Type B pancreatic cell (in vitro differentiated cells): ENCODE measurements at regions not wholly inside any gene's neighbourhood (a gene's known extent, or its start where the extent isn't known, plus 50 kb on each side); places are given as distances from the start of the nearest gene placed in this dataset.

Source experiments
- DNase-seq: peaks from one replicate; pipeline ENCODE4 v3.0.0; 2021; ENCODE audit warnings: mixed read lengths; ENCODE audit not compliant: unreplicated experiment; ENCODE audit errors: extremely low spot score
- H3K27ac Mint-ChIP-seq: 2 replicates; pipeline ENCODE4 v1.8.0; 2021; ENCODE audit warnings: mild to moderate bottlenecking, mixed read lengths
- H3K27me3 Mint-ChIP-seq: 2 replicates; pipeline ENCODE4 v1.8.0; 2021; ENCODE audit warnings: mixed read lengths
- H3K36me3 Mint-ChIP-seq: 2 replicates; pipeline ENCODE4 v1.8.0; 2021; ENCODE audit warnings: mixed read lengths
- H3K4me1 Mint-ChIP-seq: one replicate; pipeline ENCODE4 v1.8.0; 2021; ENCODE audit warnings: mixed read lengths; ENCODE audit not compliant: unreplicated experiment
- H3K4me3 Mint-ChIP-seq: 2 replicates; pipeline ENCODE4 v1.8.0; 2021; ENCODE audit warnings: mild to moderate bottlenecking, mixed read lengths
- H3K9me3 Mint-ChIP-seq: 2 replicates; pipeline ENCODE4 v1.8.0; 2021; ENCODE audit warnings: mixed read lengths
- TF ChIP-seq, protein P1 (sequence below): fragments of 200-600 bp; sonication (generic); conservative IDR thresholded peaks from 2 replicates; pipeline ENCODE4 v1.5.0; 2021; ENCODE audit warnings: antibody characterized with exemption, mild to moderate bottlenecking

DNA sequence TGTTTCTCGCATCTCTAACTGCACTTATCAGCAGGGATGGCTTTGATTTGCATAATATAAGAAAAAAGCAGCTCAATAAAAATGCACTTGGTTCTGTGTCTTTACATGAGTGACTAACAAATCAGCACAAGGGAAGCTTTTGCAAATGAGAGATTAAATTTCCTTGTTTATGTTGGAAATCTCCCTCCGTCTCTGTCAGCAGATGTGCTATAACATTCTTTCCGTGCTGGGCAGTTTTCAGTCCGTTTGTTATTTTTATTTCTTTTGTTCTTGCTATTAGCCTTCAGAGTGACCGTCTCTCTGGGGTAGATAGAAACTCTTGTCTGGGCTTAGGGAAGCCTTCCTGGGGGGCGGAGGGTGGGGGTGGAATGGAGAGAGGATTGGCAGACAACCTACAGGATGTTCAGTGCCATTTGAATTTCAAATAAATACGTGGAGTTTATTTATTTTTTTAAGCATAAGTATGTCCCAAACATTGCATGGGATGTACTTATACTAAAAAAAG is 96.0 kb downstream of the GATA3 start:
- DNase-seq = no peak
- Mint-ChIP-seq H3K36me3 (no peaks in the 10 kb centered on the region), H3K27ac (no peak overlapping the region), H3K9me3 (no peaks in the 10 kb centered on the region), H3K27me3 (peaks cover 3% of the 10 kb centered on the region), H3K4me1 (no peaks in the 10 kb centered on the region), H3K4me3 (no peak overlapping the region)
- TF ChIP-seq, protein P1, sequence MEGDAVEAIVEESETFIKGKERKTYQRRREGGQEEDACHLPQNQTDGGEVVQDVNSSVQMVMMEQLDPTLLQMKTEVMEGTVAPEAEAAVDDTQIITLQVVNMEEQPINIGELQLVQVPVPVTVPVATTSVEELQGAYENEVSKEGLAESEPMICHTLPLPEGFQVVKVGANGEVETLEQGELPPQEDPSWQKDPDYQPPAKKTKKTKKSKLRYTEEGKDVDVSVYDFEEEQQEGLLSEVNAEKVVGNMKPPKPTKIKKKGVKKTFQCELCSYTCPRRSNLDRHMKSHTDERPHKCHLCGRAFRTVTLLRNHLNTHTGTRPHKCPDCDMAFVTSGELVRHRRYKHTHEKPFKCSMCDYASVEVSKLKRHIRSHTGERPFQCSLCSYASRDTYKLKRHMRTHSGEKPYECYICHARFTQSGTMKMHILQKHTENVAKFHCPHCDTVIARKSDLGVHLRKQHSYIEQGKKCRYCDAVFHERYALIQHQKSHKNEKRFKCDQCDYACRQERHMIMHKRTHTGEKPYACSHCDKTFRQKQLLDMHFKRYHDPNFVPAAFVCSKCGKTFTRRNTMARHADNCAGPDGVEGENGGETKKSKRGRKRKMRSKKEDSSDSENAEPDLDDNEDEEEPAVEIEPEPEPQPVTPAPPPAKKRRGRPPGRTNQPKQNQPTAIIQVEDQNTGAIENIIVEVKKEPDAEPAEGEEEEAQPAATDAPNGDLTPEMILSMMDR = no peak

DNA sequence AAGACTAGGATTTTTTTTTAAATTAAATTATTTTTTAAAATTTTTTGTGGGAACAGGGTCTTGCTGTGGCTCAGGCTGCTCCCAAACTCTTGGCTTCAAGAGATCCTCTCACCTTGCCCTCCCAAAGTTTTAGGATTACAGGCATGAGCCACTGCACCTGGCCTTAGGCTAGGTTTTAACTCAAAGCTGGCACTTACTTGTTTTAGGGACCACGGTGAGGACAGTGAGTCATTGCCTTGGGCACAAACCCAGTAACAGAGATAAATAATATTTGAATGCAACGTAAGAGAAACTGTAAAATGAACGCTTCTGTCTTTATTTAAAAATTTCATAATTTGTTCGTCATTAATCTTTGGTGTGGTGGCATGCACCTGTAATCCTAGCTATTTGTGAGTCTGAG is 96.6 kb downstream of the GATA3 start:
- Mint-ChIP-seq H3K27ac (no peak overlapping the region), H3K4me3 (no peak overlapping the region), H3K4me1 (no peaks in the 10 kb centered on the region), H3K36me3 (no peaks in the 10 kb centered on the region), H3K27me3 (peaks cover 3% of the 10 kb centered on the region), H3K9me3 (no peaks in the 10 kb centered on the region)
- no peak for DNase-seq
- TF ChIP-seq, protein P1 = no peak

DNA sequence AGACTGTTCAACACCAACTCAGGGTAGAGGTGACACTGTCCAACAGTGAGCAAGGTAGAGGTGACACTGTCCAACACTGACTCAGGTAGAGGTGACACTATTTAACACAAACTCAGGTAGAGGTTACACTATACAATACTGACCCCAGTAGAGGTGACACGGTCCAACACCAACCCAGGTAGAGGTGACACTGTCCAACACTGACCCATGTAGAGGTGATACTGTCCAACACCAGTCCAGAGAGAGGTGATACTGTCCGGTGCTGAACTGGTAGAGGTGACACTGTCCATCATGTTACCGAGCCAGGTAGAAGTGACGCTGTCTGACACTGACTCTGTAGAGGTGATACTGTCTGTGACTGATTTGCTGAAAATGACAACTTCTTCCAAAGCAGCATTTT is 102.4 kb downstream of the GATA3 start:
- peaks cover 3% of the 10 kb centered on the region for H3K27me3 Mint-ChIP-seq
- DNase-seq = no peak
- TF ChIP-seq, protein P1 = no peak
- H3K9me3 Mint-ChIP-seq = peaks cover 15% of the 10 kb centered on the region
- H3K36me3 Mint-ChIP-seq = no peaks in the 10 kb centered on the region
- H3K4me1 Mint-ChIP-seq = no peaks in the 10 kb centered on the region
- no peak overlapping the region for H3K4me3 Mint-ChIP-seq
- H3K27ac Mint-ChIP-seq = no peak overlapping the region

DNA sequence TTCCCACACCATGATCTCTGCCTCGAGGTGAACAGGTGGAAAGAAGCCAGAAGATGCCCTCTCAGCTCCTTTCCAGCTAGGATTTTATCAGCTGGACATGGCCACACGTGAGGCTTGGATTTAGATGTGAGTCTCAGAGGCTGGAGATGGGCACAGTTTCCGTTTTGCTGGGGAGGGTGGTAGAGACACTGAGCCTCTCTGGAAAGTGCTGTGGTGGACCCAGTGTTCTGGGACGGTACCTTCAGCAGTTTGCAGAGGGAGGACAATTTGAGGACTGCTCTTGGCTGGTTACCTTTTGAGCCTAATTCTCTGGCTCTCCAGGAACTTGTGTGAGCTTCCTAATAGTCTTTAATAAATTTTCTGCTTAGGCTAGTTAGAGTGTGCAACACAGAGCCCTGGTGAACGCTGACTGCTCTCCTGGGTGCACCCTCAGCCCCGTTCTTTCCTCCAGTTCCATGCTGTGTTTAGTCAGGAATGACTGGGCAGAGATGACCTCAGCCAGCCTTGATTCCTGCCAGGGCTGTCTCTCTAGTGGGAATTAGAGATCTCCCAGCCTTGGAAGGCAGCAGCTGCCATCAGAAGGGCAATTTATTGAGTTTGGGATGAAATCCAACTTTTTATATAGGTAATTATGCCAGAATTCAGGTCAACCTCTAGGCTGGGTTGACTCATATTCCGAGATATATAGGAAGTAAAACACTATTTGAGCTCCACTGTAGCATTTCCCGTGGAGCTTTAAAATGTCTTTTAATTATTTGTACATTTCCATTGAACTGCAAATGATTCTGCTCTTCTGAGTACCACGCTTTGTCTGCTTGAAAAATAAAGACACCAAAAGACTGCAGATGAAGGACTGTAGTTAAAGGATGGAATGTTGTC is 103.9 kb downstream of the GATA3 start:
- TF ChIP-seq, protein P1 = no peak
- Mint-ChIP-seq H3K36me3 (no peaks in the 10 kb centered on the region), H3K9me3 (peaks cover 15% of the 10 kb centered on the region), H3K4me3 (no peak overlapping the region), H3K27me3 (peaks cover 6% of the 10 kb centered on the region), H3K27ac (no peak overlapping the region), H3K4me1 (no peaks in the 10 kb centered on the region)
- peak; percentile 4 for DNase-seq

DNA sequence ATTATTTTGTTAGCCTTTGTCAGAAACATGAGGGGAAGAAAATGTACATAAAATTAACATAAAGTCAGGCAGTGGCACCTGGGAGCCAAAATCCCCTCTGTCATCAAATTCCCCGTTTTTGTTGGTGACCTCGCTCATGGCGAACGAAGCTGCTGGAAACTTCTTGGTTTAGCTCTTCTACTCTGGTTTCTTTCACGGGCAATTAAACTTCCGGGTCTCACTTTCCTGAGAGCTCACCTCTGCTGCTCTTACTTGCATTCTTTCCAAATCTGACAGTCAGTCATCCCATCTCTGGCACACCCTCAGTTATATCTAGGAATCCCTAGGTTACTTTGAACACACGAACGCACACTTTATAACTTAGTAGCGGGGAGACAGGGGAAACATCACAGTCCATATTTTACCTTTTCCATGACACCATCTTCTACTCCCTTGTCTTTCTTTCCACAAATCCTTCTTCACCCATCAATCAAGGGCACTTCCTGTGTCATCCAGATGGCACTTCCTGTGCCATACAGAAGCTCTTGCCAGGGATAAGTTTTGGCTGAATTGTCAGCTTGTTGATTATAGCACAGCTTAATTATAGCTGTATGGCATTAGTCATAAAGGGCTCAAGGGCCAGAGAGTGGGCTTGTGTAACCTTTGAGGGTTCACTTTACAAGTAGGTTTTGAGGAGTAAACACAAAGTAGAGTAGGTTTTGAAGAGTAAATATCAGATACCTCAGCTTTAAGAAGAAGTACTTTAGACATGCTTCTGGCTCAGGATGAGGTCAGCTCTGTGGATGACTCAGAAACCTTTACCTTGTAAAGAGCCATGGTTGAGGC is 105.1 kb downstream of the GATA3 start:
- H3K9me3 Mint-ChIP-seq = peaks cover 15% of the 10 kb centered on the region
- no peak overlapping the region for H3K27ac Mint-ChIP-seq
- H3K4me1 Mint-ChIP-seq = no peaks in the 10 kb centered on the region
- no peak for DNase-seq
- no peaks in the 10 kb centered on the region for H3K36me3 Mint-ChIP-seq
- TF ChIP-seq, protein P1 = no peak
- H3K27me3 Mint-ChIP-seq = peaks cover 6% of the 10 kb centered on the region
- H3K4me3 Mint-ChIP-seq = no peak overlapping the region
